PC-3 (cell line): ENCODE measurements at regions not wholly inside any gene's neighbourhood (a gene's known extent, or its start where the extent isn't known, plus 50 kb on each side); places are given as distances from the start of the nearest gene placed in this dataset.

Experiments
- ATAC-seq: fragments of 200-7000 bp; cut with Tn5 transposase; 2 replicates; pipeline ENCODE4 v1.9.1; 2020; ENCODE audit warnings: mild to moderate bottlenecking, moderate library complexity
- BruUV-seq: library from RNA; stranded (reverse); fragments of 400-500 nt; replicated peaks from 2 replicates; lab custom pipeline; 2021; lab: Mats Ljungman, UMichigan
- CTCF ChIA-PET: fragments of 300-600 bp; sonication (Branson Sonifier 250); formaldehyde crosslinking; loops from one replicate; lab custom pipeline; 2022; ENCODE audit warnings: antibody characterized with exemption; lab: Charles Lee
- POLR2A ChIA-PET: fragments of 300-600 bp; sonication (Branson Sonifier 250); formaldehyde crosslinking; loops from one replicate; lab custom pipeline; 2022; ENCODE audit warnings: antibody characterized with exemption; ENCODE audit not compliant: unreplicated experiment; lab: Charles Lee
- DNase-seq: peaks from one replicate; pipeline ENCODE4 v3.0.0-alpha.2; 2015
- H2AFZ ChIP-seq: fragments of 300-600 bp; sonication (generic); 2 replicates; pipeline ENCODE4 v1.6.0; 2016; ENCODE audit warnings: antibody characterized with exemption, low read length
- H3F3A ChIP-seq: fragments of 300-600 bp; sonication (generic); one replicate; pipeline ENCODE4 v1.6.0; 2017; ENCODE audit warnings: antibody characterized with exemption, low read length, control low read depth, mild to moderate bottlenecking; ENCODE audit not compliant: unreplicated experiment
- H3K27ac ChIP-seq: fragments of 300-600 bp; sonication (generic); 2 replicates; pipeline ENCODE4 v1.5.1; 2016; ENCODE audit warnings: mild to moderate bottlenecking, low read length
- H3K27me3 ChIP-seq: fragments of 300-600 bp; sonication (generic); 2 replicates; pipeline ENCODE4 v1.6.1; 2016; ENCODE audit warnings: low read length, mixed read lengths
- H3K36me3 ChIP-seq: fragments of 300-600 bp; sonication (generic); 2 replicates; pipeline ENCODE4 v1.6.1; 2016; ENCODE audit warnings: low read depth, mixed run types, low read length, mixed read lengths
- H3K4me1 ChIP-seq: fragments of 300-600 bp; sonication (generic); 2 replicates; pipeline ENCODE4 v1.5.1; 2016; ENCODE audit warnings: low read length; ENCODE audit not compliant: insufficient read depth
- H3K4me2 ChIP-seq: fragments of 300-600 bp; sonication (generic); 2 replicates; pipeline ENCODE4 v1.6.0; 2016; ENCODE audit warnings: low read length
- H3K4me3 ChIP-seq: fragments of 300-600 bp; sonication (generic); 2 replicates; pipeline ENCODE4 v1.5.1; 2016; ENCODE audit warnings: mild to moderate bottlenecking, low read length, mixed read lengths
- H3K79me2 ChIP-seq: fragments of 300-600 bp; sonication (generic); 2 replicates; pipeline ENCODE4 v1.6.1; 2017; ENCODE audit warnings: low read length, mixed read lengths
- H3K9ac ChIP-seq: fragments of 300-600 bp; sonication (generic); 2 replicates; pipeline ENCODE4 v1.6.0; 2016; ENCODE audit warnings: mild to moderate bottlenecking, low read length
- H3K9me2 ChIP-seq: fragments of 300-600 bp; sonication (generic); replicated peaks from 2 replicates; pipeline ENCODE4 v1.6.1; 2016; ENCODE audit warnings: mixed run types, low read length, mixed read lengths
- H3K9me3 ChIP-seq: fragments of 300-600 bp; sonication (generic); 2 replicates; pipeline ENCODE4 v1.6.1; 2016; ENCODE audit warnings: low read length, mixed read lengths
- H4K20me1 ChIP-seq: fragments of 300-600 bp; sonication (generic); 2 replicates; pipeline ENCODE4 v1.6.1; 2016; ENCODE audit warnings: low read length, mixed read lengths
- EZH2 ChIP-seq: fragments of 300-600 bp; sonication (generic); IDR thresholded peaks from one replicate; pipeline ENCODE4 v1.6.1; 2017; ENCODE audit warnings: antibody characterized with exemption, mild to moderate bottlenecking, low read length; ENCODE audit not compliant: unreplicated experiment
- EZH2phosphoT487 ChIP-seq: fragments of 300-600 bp; sonication (generic); IDR thresholded peaks from 2 replicates; pipeline ENCODE4 v1.6.1; 2018; ENCODE audit warnings: mild to moderate bottlenecking, antibody characterized with exemption, low read length, borderline replicate concordance
- intact Hi-C: fragments of 100-400 bp; cut with micrococcal nuclease; formaldehyde crosslinking; loops from 2 replicates; pipeline ENCODE4 v1.9.0; 2023
- TF ChIP-seq, protein P1 (sequence below): fragments of 300-600 bp; sonication (generic); conservative IDR thresholded peaks from 2 replicates; pipeline ENCODE4 v1.5.1; 2017; ENCODE audit warnings: antibody characterized with exemption, low read depth, mild to moderate bottlenecking, low read length

DNA sequence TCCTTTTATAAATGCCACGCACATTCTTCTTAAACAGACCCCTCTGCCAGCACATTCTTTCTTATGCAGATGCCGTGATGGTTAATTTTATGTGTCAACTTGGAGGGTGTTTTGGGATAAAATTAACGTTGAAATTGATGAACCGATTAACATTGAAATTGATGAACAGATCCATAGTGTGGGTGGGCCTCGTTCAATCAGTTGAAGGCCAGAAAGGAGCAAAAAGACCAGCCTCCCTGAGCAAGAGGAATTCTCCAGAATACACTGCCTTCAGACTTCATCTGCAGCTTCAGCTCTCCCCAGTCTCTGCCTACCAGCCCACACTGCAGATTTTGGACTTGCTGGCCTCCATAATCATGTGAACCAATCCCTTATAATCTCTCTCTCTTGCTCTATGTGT, 233.6 kb upstream of the BCOR start:
- intact Hi-C loops = no loop called here
- no peak overlapping the region for H3K4me2 ChIP-seq
- ATAC-seq = no peak
- H4K20me1 ChIP-seq = no peaks in the 10 kb centered on the region
- no peak overlapping the region for H3K9ac ChIP-seq
- H3K27me3 ChIP-seq = no peaks in the 10 kb centered on the region
- no peaks in the 10 kb centered on the region for H3F3A ChIP-seq
- no peak overlapping the region for H3K4me3 ChIP-seq
- H2AFZ ChIP-seq = no peak overlapping the region
- BruUV-seq = no TSS peak
- POLR2A ChIA-PET = no interaction called here
- CTCF ChIA-PET = no interaction called here
- no peaks in the 10 kb centered on the region for H3K9me3 ChIP-seq
- no peaks in the 10 kb centered on the region for H3K9me2 ChIP-seq
- H3K4me1 ChIP-seq = no peaks in the 10 kb centered on the region
- no peak overlapping the region for H3K27ac ChIP-seq
- DNase-seq = no peak
- TF ChIP-seq EZH2 (no peak), EZH2phosphoT487 (no peak)
- TF ChIP-seq, protein P1, sequence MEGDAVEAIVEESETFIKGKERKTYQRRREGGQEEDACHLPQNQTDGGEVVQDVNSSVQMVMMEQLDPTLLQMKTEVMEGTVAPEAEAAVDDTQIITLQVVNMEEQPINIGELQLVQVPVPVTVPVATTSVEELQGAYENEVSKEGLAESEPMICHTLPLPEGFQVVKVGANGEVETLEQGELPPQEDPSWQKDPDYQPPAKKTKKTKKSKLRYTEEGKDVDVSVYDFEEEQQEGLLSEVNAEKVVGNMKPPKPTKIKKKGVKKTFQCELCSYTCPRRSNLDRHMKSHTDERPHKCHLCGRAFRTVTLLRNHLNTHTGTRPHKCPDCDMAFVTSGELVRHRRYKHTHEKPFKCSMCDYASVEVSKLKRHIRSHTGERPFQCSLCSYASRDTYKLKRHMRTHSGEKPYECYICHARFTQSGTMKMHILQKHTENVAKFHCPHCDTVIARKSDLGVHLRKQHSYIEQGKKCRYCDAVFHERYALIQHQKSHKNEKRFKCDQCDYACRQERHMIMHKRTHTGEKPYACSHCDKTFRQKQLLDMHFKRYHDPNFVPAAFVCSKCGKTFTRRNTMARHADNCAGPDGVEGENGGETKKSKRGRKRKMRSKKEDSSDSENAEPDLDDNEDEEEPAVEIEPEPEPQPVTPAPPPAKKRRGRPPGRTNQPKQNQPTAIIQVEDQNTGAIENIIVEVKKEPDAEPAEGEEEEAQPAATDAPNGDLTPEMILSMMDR = no peak
- no peaks in the 10 kb centered on the region for H3K36me3 ChIP-seq
- H3K79me2 ChIP-seq = no peaks in the 10 kb centered on the region

DNA sequence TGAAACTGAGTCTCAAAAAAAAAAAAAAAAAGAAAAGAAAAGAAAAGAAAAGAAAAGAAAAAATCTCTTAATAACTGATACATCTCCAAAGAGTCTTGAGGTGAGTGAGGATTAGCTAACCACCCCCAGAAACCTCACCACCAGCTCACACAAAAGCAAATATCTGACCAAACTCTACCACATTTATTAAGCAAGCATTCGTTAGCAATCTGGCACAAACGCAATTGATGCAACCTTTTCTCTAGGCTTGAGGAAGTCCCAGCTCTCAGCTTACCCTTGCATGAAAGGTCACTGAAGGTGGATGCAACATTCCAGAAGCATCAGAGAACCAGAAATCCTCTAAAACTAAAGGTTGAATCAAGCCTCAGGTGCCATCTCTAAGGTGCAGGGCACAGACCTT, 231.9 kb upstream of the BCOR start:
- Histone ChIP-seq H3K9me3 (no peaks in the 10 kb centered on the region), H3K4me2 (no peak overlapping the region), H2AFZ (no peak overlapping the region), H3K4me3 (no peak overlapping the region), H3K9ac (no peak overlapping the region), H3K79me2 (no peaks in the 10 kb centered on the region), H3K27me3 (no peaks in the 10 kb centered on the region), H4K20me1 (no peaks in the 10 kb centered on the region), H3F3A (no peaks in the 10 kb centered on the region), H3K27ac (no peak overlapping the region), H3K9me2 (no peaks in the 10 kb centered on the region), H3K36me3 (no peaks in the 10 kb centered on the region), H3K4me1 (no peaks in the 10 kb centered on the region)
- ATAC-seq (no peak), DNase-seq (no peak)
- POLR2A ChIA-PET = no interaction called here
- CTCF ChIA-PET = no interaction called here
- TF ChIP-seq EZH2phosphoT487 = no peak
- TF ChIP-seq, protein P1 = no peak
- TF ChIP-seq EZH2 = no peak
- BruUV-seq = no TSS peak
- intact Hi-C loops = no loop called here

DNA sequence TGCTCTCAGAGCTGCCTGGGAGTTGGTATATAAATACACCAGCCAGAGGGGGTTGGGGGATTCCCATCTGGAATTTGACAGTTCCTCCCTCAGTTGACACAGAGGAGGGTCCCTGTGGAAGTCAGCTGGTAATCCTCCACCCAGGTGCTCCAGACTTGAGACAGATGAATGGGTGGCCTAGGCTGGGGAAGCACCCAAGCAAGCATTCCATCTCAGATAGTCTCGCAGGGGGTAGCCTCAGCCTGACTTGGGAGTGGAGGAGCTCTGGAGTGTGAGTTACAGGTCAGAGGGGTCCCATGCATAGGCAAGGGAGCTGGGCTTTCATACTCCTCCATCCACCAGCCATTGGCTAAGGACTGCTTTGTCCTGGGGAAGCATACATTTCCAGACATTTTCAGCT, 229.3 kb upstream of the BCOR start:
- TF ChIP-seq EZH2 (no peak), EZH2phosphoT487 (no peak)
- TF ChIP-seq, protein P1 = no peak
- H3K27me3 ChIP-seq = no peaks in the 10 kb centered on the region
- intact Hi-C loops = no loop called here
- ChIA-PET CTCF (no interaction called here), POLR2A (no interaction called here)
- no peaks in the 10 kb centered on the region for H3K36me3 ChIP-seq
- H3K9me2 ChIP-seq = no peaks in the 10 kb centered on the region
- H3K9ac ChIP-seq = no peak overlapping the region
- no peak overlapping the region for H3K4me2 ChIP-seq
- H3K9me3 ChIP-seq = no peaks in the 10 kb centered on the region
- no peak overlapping the region for H3K4me3 ChIP-seq
- ATAC-seq (no peak), DNase-seq (no peak)
- BruUV-seq = no TSS peak
- no peaks in the 10 kb centered on the region for H3K4me1 ChIP-seq
- no peaks in the 10 kb centered on the region for H3K79me2 ChIP-seq
- no peak overlapping the region for H2AFZ ChIP-seq
- H3K27ac ChIP-seq = no peak overlapping the region
- no peaks in the 10 kb centered on the region for H4K20me1 ChIP-seq
- H3F3A ChIP-seq = no peaks in the 10 kb centered on the region
